HG02610 (cell line): ENCODE measurements at regions not wholly inside any gene's neighbourhood (a gene's known extent, or its start where the extent isn't known, plus 50 kb on each side); places are given as distances from the start of the nearest gene placed in this dataset.
"Not testable (repeated sequence)": the region's sequence is repeated elsewhere in the genome, so short reads cannot be mapped to it uniquely, and the experiment has no call there.

Experiments
- ATAC-seq: cut with Tn5 transposase; IDR thresholded peaks from one replicate; pipeline ENCODE4 v1.9.1; 2021; ENCODE audit warnings: mild to moderate bottlenecking, moderate library complexity; ENCODE audit not compliant: unreplicated experiment

DNA sequence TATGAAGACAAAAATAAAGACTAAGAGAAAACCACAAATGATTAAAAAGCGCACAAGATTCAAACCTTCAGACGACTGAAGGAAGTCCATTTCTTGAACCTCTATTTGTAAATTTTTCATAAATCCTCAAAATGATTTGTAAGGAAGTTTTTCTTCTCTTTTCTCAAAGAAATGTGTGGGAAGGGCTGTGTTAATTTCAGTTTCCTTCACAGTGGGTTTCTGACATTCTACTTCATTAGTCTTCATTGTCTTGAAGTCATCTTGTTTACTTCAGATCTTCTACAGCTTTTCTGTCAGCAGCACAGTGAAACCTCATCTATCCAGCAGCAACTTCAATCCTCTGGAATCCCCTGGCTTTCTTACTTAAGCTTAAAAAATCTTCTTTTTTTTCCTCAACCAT lies 87.6 kb upstream of the MYLIP start:
- no peak for ATAC-seq

DNA sequence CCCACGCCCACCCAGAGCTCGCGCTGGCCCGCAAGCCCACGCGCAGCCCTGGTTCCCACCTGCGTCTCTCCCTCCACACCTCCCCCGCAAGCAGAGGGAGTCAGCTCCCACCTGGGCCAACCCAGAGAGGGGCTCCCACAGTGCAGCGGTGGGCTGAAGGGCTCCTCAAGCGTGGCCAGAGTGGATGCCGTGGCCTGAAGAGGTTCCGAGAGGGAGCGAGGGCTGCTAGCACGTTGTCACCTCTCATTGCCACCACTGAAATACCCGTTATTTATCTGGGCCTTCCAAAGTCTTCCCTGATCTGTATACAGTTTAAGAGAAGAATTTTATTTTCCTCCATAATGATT lies 88.3 kb upstream of the MYLIP start:
- no peak for ATAC-seq

- not testable (repeated sequence) for ATAC-seq
These were observed 88.8 kb upstream of the MYLIP start for GRCh38 chr6:16039892-16040627.

GRCh38 chr6:16038938-16039337 lies 89.9 kb upstream of the MYLIP start:
- no peak for ATAC-seq

GRCh38 chr6:16035488-16036080 lies 93.3 kb upstream of the MYLIP start:
- ATAC-seq: no peak

- ATAC-seq: no peak
These were observed 95.7 kb upstream of the MYLIP start for GRCh38 chr6:16033214-16033613.

DNA sequence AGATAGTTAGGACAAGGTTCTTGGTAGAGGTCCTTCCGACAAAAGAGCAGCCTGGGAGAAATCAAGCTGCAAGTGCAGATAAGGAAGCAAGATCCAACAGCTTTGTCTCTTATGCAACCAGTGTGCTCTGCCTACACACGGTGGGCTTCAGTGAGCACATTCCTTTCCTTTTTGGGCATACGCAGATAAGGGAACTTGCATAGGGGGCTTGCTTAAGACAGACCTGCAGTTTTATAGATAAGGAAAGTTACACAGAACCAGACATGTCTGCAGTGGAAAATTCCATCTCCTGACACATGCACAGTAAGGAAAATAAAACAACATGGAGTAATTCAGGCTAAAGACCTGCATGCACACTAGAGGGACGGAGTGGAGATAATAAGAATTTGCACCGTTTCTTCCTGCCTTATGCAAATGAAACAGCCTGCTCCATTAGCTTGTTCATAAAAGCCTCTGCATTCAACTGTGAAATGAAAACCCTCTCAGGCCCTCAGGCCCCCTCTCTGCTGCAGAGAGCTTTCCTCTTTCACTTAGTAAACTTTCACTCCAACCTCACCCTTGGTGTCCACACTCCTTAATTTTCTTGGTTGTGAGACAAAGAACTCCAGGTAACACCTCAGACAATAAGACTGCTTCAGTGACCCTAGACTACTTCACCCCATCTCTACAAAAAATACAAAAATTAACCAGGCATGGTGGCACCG lies 97.5 kb upstream of the MYLIP start:
- no peak for ATAC-seq

GRCh38 chr6:16028966-16029365 lies 99.9 kb upstream of the MYLIP start:
- ATAC-seq: no peak

- ATAC-seq: no peak
These were observed 108.6 kb upstream of the MYLIP start for GRCh38 chr6:16020259-16020658.

- no peak for ATAC-seq
These were observed 109.4 kb upstream of the MYLIP start for GRCh38 chr6:16019462-16019861.

DNA sequence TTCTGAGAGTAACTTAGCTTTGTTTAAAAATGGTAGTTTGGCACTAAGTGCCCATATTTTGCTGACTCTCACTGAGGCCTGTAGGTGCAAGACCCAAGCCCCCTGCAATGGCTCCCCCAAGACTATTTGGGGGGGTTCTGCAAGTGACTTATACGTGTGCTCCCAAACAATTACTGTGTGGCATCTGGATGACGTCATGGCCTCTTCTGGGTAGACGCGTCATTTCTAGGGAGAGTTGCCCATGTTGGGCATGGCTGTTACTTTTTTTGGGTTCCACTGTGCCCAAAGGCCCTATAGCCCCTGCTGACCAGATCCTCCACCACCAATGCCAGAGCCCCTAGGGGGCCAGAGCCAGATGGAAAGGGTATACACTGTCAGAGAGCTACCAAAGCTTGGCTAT lies 110.3 kb upstream of the MYLIP start:
- no peak for ATAC-seq

DNA sequence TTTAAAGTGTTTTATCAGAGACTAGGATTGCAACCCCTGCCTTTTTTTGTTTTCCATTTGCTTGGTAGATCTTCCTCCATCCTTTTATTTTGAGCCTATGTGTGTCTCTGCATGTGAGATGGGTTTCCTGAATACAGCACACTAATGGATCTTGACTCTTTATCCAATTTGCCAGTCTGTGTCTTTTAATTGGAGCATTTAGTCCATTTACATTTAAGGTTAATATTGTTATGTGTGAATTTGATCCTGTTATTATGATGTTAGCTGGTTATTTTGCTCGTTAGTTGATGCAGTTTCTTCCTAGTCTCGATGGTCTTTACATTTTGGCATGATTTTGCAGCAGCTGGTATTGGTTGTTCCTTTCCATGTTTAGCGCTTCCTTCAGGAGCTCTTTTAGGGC lies 114.6 kb upstream of the MYLIP start:
- ATAC-seq: not testable (repeated sequence)

GRCh38 chr6:16007146-16007545 lies 121.7 kb upstream of the MYLIP start:
- no peak for ATAC-seq

- ATAC-seq: no peak
These were observed 122.2 kb upstream of the MYLIP start for GRCh38 chr6:16006681-16007080.

DNA sequence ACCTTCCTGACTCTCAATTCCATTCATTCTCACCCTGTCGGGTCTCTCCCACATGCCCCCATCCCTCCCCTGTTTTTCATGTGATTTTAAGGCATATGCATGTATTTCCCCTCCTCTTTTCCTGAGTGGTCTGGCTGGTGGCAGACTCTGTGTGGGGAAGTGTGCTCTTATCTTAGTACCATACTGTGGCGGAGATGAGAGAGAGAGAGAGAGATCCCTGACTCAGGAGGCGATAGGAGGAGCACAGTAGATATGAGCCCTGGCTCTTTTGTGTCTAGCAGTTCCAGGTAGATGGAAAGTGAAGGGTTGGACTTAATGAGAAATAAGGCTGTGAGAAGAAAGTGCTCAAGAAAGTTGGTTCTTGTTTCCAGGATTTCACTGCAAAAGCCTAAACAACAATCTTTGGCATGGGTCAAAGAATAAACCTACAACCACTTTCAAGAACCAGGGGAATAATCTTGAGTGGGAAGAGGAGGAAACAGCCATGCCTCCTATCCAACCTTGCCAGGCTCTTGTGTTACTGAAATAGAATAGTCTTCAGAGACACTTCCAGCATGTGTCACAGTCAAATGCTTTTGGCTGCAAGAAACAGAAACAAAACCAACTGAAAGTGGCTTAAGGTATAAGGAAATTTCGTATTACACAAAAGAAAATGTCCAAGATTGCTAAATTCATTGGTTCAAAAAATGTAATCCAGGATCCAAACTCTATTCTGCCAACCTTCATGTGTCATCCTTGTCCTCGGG lies 123.8 kb upstream of the MYLIP start:
- ATAC-seq: no peak

GRCh38 chr6:16003197-16003491 lies 125.7 kb upstream of the MYLIP start:
- no peak for ATAC-seq

GRCh38 chr6:16002332-16003196 lies 126.3 kb upstream of the MYLIP start:
- ATAC-seq: no peak

- ATAC-seq: no peak
These were observed 127.7 kb upstream of the MYLIP start for GRCh38 chr6:16001158-16001557.

DNA sequence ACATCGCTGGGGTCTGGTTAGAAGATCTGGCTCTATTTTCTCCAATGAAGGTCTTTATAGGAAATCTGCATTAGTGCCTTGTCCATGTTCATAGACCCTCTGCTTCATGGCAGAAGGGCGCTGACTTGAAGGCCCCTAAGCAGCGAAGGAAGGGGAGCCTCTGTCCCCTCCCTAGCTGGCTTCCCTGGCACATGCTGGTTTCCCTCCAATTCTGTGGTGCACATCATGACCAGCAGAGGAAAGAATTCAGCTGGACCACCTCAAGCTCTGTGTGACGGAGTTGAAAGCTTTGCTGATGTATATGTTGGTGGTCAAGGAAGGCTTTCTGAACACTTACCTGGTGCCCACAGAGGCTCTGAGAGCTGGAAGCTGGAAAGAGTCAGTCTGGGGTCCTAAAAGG lies 129.7 kb upstream of the MYLIP start:
- ATAC-seq: no peak

DNA sequence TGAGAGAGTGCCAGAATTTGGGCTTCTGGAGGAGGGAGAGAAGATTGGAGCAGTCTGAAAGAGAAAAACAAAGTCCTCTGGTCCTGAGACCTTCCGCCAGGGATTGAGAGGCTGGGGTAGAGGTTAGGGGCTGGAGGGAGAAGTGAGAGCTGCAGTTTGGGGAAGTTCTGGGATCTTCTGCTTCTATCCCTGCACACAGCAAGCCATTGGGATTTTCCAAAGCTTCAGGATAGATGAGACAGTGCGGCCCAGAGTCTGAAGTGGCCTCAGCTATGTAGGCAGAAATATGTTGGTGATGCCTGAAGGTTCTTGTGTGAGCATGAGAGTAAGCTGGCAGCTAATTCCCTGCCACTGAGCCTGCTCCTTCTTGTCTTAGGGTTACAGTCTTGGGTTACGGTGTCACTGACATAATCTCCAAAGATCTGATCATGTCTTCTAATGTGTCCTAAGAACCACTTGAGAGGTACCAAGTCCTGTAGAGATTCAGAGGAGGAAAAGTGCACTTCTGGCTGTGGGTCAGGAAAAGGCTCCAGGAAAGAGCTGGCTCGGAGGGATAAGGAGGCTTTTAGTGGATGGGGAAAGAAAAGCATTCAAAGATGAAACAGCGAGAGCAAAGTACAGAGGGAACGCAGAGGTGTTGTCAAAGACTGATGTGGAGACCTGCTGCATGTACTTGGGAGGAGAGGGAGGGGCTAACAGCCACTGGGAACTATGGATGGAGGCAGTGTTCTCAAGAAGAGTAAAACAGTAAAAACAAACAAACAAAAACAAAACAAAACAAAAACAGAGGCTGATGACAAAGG lies 131.1 kb upstream of the MYLIP start:
- no peak for ATAC-seq
